Sigmoid colon (tissue), 6 donors: ENCODE measurements at regions not wholly inside any gene's neighbourhood (a gene's known extent, or its start where the extent isn't known, plus 50 kb on each side); places are given as distances from the start of the nearest gene placed in this dataset.

Experiments used
- DNase-seq: peaks from one replicate; pipeline ENCODE4 v3.0.0-alpha.2; 2019
- H3K27ac ChIP-seq, 4 donors: fragments of 200-600 bp; sonication (generic); one replicate each; pipeline ENCODE4 v1.5.1; 2016 to 2019; ENCODE audit warnings: mild to moderate bottlenecking in 1 of 4
- H3K27me3 ChIP-seq, 3 donors: fragments of 200-600 bp; sonication (generic); one replicate each; pipeline ENCODE4 v1.5.1; 2019; ENCODE audit warnings: mild to moderate bottlenecking in 1 of 3
- H3K36me3 ChIP-seq, 4 donors: fragments of 200-600 bp; sonication (generic); one replicate each; pipeline ENCODE4 v1.5.1; 2016 to 2019
- H3K4me1 ChIP-seq, 4 donors: fragments of 200-600 bp; sonication (generic); one replicate each; pipeline ENCODE4 v1.5.1; 2017 to 2019
- H3K4me3 ChIP-seq, 4 donors: fragments of 200-600 bp; sonication (generic); one replicate each; pipeline ENCODE4 v1.5.1; 2017 to 2019; ENCODE audit warnings: mild to moderate bottlenecking in 2 of 4, moderate library complexity in 1 of 4
- H3K9me3 ChIP-seq, 4 donors: fragments of 200-600 bp in 3 of 4; sonication (generic) in 3 of 4; one replicate each; pipeline versions ENCODE4 v1.5.1 to v1.6.1; 2013 to 2019
- CTCF ChIP-seq, 4 experiments: fragments of 450-650 bp in 3 of 4; fragments of 200-600 bp in 1 of 4; IDR thresholded peaks; one replicate each; pipeline ENCODE4 v1.5.1; 2016 to 2019; ENCODE audit warnings: antibody characterized with exemption in 4 of 4, mild to moderate bottlenecking in 3 of 4, moderate library complexity in 2 of 4
- EP300 ChIP-seq, 4 donors: sonication (generic); formaldehyde crosslinking; IDR thresholded peaks; one replicate each; pipeline ENCODE4 v1.6.1; 2017; ENCODE audit warnings: antibody characterized with exemption in 4 of 4
- POLR2A ChIP-seq, 2 donors: fragments of 450-650 bp; IDR thresholded peaks; one replicate each; pipeline ENCODE4 v1.6.1; 2016; ENCODE audit warnings: antibody characterized with exemption in 2 of 2, mild to moderate bottlenecking in 2 of 2, moderate library complexity in 2 of 2
- POLR2AphosphoS5 ChIP-seq, 4 donors: sonication (generic); formaldehyde crosslinking; IDR thresholded peaks; one replicate each; pipeline ENCODE4 v1.6.1; 2017; ENCODE audit warnings: antibody characterized with exemption in 4 of 4
- WGBS, 2 donors: extraction: QIAGEN DNeasy Blood & Tissue Kit; methylation state at CpG; one replicate each; pipeline ENCODE4 v1.1.7; 2013; 5-methylcytosine and 5-hydroxymethylcytosine counted together
- intact Hi-C: fragments of 100-400 bp; cut with DNase I; formaldehyde crosslinking; loops from one replicate; pipeline ENCODE4 v1.15.1; 2023
- donor health status: healthy with polysubstance abuse.
- donor health status: healthy.

- no peaks in the 10 kb centered on the region for H3K27me3 ChIP-seq
- no peak overlapping the region for H3K27ac ChIP-seq
- no peak for DNase-seq
- H3K4me1 ChIP-seq, result no peaks in the 10 kb centered on the region
- intact Hi-C loops, result no loop called here
- no peak for TF ChIP-seq POLR2AphosphoS5 (IDR thresholded peaks at IDR 0.05)
- WGBS, 2 donors, result 78 to 86% methylated on average over 25 of the region's 25 CpGs
- peaks cover 0 to 4% (median 0%) of the 10 kb centered on the region in 4 donors for H3K9me3 ChIP-seq
- no peak overlapping the region for H3K4me3 ChIP-seq
- H3K36me3 ChIP-seq, result no peaks in the 10 kb centered on the region
Measured at GRCh38 chr11:76277298-76278175, 71.2 kb upstream of the WNT11 start.

- H3K27ac ChIP-seq, result no peak overlapping the region
- H3K9me3 ChIP-seq, result peaks cover 0 to 4% (median 0%) of the 10 kb centered on the region in 4 donors
- TF ChIP-seq CTCF (IDR thresholded peaks at IDR 0.05) (no peak), EP300 (IDR thresholded peaks at IDR 0.05) (no peak), POLR2A (IDR thresholded peaks at IDR 0.05) (no peak), POLR2AphosphoS5 (IDR thresholded peaks at IDR 0.05) (no peak)
- DNase-seq, result no peak
- no peaks in the 10 kb centered on the region for H3K36me3 ChIP-seq
- H3K27me3 ChIP-seq, result no peaks in the 10 kb centered on the region
- WGBS, 2 donors, result 93 to 96% methylated on average over 4 of the region's 4 CpGs
- no peaks in the 10 kb centered on the region for H3K4me1 ChIP-seq
- intact Hi-C loops, result no loop called here
- no peak overlapping the region for H3K4me3 ChIP-seq
Measured at GRCh38 chr11:76276781-76277155, 70.5 kb upstream of the WNT11 start.

GRCh38 chr11:76276046-76276780, 69.9 kb upstream of the WNT11 start:
- TF ChIP-seq POLR2AphosphoS5 (IDR thresholded peaks at IDR 0.05) (no peak), CTCF (IDR thresholded peaks at IDR 0.05) (no peak), POLR2A (IDR thresholded peaks at IDR 0.05) (no peak), EP300 (IDR thresholded peaks at IDR 0.05) (no peak)
- Histone ChIP-seq H3K4me3 (no peak overlapping the region), H3K9me3 (peaks cover 0 to 4% (median 0%) of the 10 kb centered on the region in 4 donors), H3K27ac (no peak overlapping the region), H3K27me3 (no peaks in the 10 kb centered on the region), H3K4me1 (no peaks in the 10 kb centered on the region), H3K36me3 (no peaks in the 10 kb centered on the region)
- WGBS, 2 donors, result 66 to 82% methylated on average over 9 of the region's 9 CpGs
- DNase-seq, result no peak
- intact Hi-C loops, result no loop called here

GRCh38 chr11:76275446-76275845, 69.1 kb upstream of the WNT11 start:
- intact Hi-C loops, result no loop called here
- Histone ChIP-seq H3K36me3 (no peaks in the 10 kb centered on the region), H3K9me3 (peaks cover 0 to 4% (median 0%) of the 10 kb centered on the region in 4 donors), H3K27me3 (no peaks in the 10 kb centered on the region), H3K27ac (no peak overlapping the region), H3K4me3 (no peak overlapping the region), H3K4me1 (no peaks in the 10 kb centered on the region)
- TF ChIP-seq POLR2AphosphoS5 (IDR thresholded peaks at IDR 0.05), result no peak
- TF ChIP-seq CTCF (IDR thresholded peaks at IDR 0.05), result no peak
- TF ChIP-seq EP300 (IDR thresholded peaks at IDR 0.05), result no peak
- no peak for TF ChIP-seq POLR2A (IDR thresholded peaks at IDR 0.05)
- WGBS, 2 donors, result 87 to 96% methylated on average over 7 of the region's 7 CpGs
- DNase-seq, result no peak

GRCh38 chr11:76271068-76271467, 64.8 kb upstream of the WNT11 start:
- intact Hi-C loops, result no loop called here
- Histone ChIP-seq H3K36me3 (no peaks in the 10 kb centered on the region), H3K4me1 (peaks cover 0 to 4% (median 0%) of the 10 kb centered on the region in 4 donors), H3K27me3 (no peaks in the 10 kb centered on the region), H3K27ac (peak overlapping the region in 1 of 4 donors; percentile 12), H3K4me3 (no peak overlapping the region), H3K9me3 (peaks cover 0 to 4% (median 0%) of the 10 kb centered on the region in 4 donors)
- 89 to 92% methylated on average over 9 of the region's 9 CpGs for WGBS, 2 donors
- TF ChIP-seq POLR2A (IDR thresholded peaks at IDR 0.05) (no peak), POLR2AphosphoS5 (IDR thresholded peaks at IDR 0.05) (no peak), CTCF (IDR thresholded peaks at IDR 0.05) (no peak), EP300 (IDR thresholded peaks at IDR 0.05) (no peak)
- DNase-seq, result no peak
